Endothelial cell of umbilical vein (primary cell): ENCODE measurements at regions not wholly inside any gene's neighbourhood (a gene's known extent, or its start where the extent isn't known, plus 50 kb on each side); places are given as distances from the start of the nearest gene placed in this dataset.

ENCODE experiments used
- CTCF ChIP-seq, 2 donors: IDR thresholded peaks; 1 replicate in 1 of 2; 2 replicates in 1 of 2; pipeline ENCODE4 v1.5.1; 2011; ENCODE audit warnings: low read length in 2 of 2, mild to moderate bottlenecking in 2 of 2, moderate library complexity in 2 of 2, control low read depth in 1 of 2, inconsistent platforms in 1 of 2, low read depth in 1 of 2; ENCODE audit not compliant: insufficient read depth in 1 of 2; ENCODE audit errors: extremely low read depth in 1 of 2
- EZH2 ChIP-seq: IDR thresholded peaks from 2 replicates; pipeline ENCODE4 v1.6.1; 2012; ENCODE audit warnings: borderline replicate concordance, low read depth, mild to moderate bottlenecking, moderate library complexity, low read length, inconsistent platforms; ENCODE audit not compliant: severe bottlenecking
- POLR2A ChIP-seq: IDR thresholded peaks from 2 replicates; pipeline ENCODE4 v1.6.1; 2012; ENCODE audit warnings: low read depth, mild to moderate bottlenecking, control low read depth, low read length

- no peak for TF ChIP-seq POLR2A
- no peak for TF ChIP-seq CTCF (IDR thresholded peaks at IDR 0.05; ENCODE audit: extremely low read depth in 1 of 2, insufficient read depth in 1 of 2, low read depth in 1 of 2, low read length in 2 of 2)
- no peak for TF ChIP-seq EZH2
Measured at GRCh38 chr2:14944562-14945346, 312.2 kb downstream of the LRATD1 start.
